ENCODE measurements at regions not wholly inside any gene's neighbourhood (a gene's known extent, or its start where the extent isn't known, plus 50 kb on each side); places are given as distances from the start of the nearest gene placed in this dataset.

DNA sequence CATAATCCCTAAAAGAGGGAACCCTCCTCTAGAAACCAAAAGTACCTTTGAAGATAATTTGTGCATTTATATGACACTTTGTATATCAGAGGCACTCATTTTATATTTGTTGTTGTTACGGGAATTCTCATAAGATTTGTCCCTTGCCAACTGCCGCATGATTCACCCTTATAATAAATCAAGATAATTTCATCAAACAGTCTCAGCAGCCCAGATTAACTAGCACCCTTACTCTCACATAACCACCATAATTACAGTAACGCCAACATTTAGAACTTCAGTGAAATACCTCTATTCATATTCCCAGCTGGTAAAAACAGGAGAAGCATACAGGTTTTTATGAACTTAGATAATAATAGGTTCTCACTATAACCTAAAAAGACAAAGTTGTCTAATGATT, 271.9 kb downstream of the LRRC3B start:
- POLR2A ChIA-PET, result no interaction called here
- WGBS (ENCODE audit: low lambda C conversion rate), result 4% methylated on average over 3 of the region's 3 CpGs

More for the DNA sequence above, 271.9 kb downstream of the LRRC3B start:
- intact Hi-C loops (cut with micrococcal nuclease; ENCODE audit: unreplicated experiment) (no loop called here), in situ Hi-C loops (cut with HindIII; ENCODE audit: extremely low pct_ligation_motif_present, low pct_unique_long_range_greater_than_20kb) (no loop called here)
- Histone ChIP-seq H3K9ac (ENCODE audit: insufficient read depth, low read depth, low read length) (no peak overlapping the region), H3K4me1 (ENCODE audit: insufficient read depth, low read length) (no peaks in the 10 kb centered on the region), H3K27me3 (ENCODE audit: control insufficient read depth in 1 of 2, insufficient read depth in 2 of 2, low read length in 2 of 2) (no peaks in the 10 kb centered on the region), H3K79me2 (ENCODE audit: insufficient read depth, low read length) (no peaks in the 10 kb centered on the region), H3K9me3 (ENCODE audit: low read length) (no peaks in the 10 kb centered on the region), H4K20me1 (ENCODE audit: insufficient read depth, low read length) (no peaks in the 10 kb centered on the region), H2AFZ (ENCODE audit: low read length) (no peak overlapping the region), H3K4me2 (ENCODE audit: low read depth, low read length) (no peak overlapping the region), H3K36me3 (replicated peaks in 1 of 2; ENCODE audit: control insufficient read depth in 1 of 2, insufficient read depth in 2 of 2, low read length in 2 of 2) (no peaks in the 10 kb centered on the region), H3K27ac (ENCODE audit: extremely low read length, insufficient read depth, low read length) (no peak overlapping the region), H3K4me3 (replicated peaks in 1 of 3; ENCODE audit: insufficient read depth in 1 of 3, low read depth in 2 of 3, low read length in 3 of 3) (no peak overlapping the region)
- CTCF ChIA-PET (ENCODE audit: low intra/inter-chr PET ratio, low total read pairs), result no interaction called here
- FAIRE-seq, result no peak
- no TSS peak for BruUV-seq (replicated peaks)
- TF ChIP-seq, protein P1, sequence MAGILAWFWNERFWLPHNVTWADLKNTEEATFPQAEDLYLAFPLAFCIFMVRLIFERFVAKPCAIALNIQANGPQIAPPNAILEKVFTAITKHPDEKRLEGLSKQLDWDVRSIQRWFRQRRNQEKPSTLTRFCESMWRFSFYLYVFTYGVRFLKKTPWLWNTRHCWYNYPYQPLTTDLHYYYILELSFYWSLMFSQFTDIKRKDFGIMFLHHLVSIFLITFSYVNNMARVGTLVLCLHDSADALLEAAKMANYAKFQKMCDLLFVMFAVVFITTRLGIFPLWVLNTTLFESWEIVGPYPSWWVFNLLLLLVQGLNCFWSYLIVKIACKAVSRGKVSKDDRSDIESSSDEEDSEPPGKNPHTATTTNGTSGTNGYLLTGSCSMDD (CRISPR knock-in tag; IDR thresholded peaks at IDR 0.05), result no peak
- TF ChIP-seq, protein P2, sequence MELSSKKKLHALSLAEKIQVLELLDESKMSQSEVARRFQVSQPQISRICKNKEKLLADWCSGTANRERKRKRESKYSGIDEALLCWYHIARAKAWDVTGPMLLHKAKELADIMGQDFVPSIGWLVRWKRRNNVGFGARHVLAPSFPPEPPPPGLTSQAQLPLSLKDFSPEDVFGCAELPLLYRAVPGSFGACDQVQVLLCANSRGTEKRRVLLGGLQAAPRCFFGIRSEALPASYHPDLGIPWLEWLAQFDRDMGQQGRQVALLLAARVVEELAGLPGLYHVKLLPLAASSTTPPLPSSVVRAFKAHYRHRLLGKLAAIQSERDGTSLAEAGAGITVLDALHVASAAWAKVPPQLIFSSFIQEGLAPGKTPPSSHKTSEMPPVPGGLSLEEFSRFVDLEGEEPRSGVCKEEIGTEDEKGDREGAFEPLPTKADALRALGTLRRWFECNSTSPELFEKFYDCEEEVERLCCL (CRISPR knock-in tag; IDR thresholded peaks at IDR 0.05; ENCODE audit: borderline replicate concordance), result no peak
- TF ChIP-seq CCAR2 (optimal IDR thresholded peaks at IDR 0.05; ENCODE audit: low read depth, low read length) (no peak), NRL (CRISPR knock-in tag; IDR thresholded peaks at IDR 0.05; ENCODE audit: borderline replicate concordance) (no peak), ZNF703 (CRISPR knock-in tag; IDR thresholded peaks at IDR 0.05; ENCODE audit: borderline replicate concordance) (no peak), NR1H2 (CRISPR knock-in tag; IDR thresholded peaks at IDR 0.05; ENCODE audit: borderline replicate concordance, low read depth) (no peak), ZNF75D (CRISPR knock-in tag; IDR thresholded peaks at IDR 0.05; ENCODE audit: borderline replicate concordance) (no peak), ZNF543 (CRISPR knock-in tag; IDR thresholded peaks at IDR 0.05) (no peak), SMC3 (IDR thresholded peaks at IDR 0.05; ENCODE audit: low read length) (no peak), RBM39 (IDR thresholded peaks at IDR 0.05; ENCODE audit: low read depth, low read length, poor library complexity, severe bottlenecking) (no peak), ZMYM3 (CRISPR knock-in tag; IDR thresholded peaks at IDR 0.05) (no peak), ZNF839 (CRISPR knock-in tag; IDR thresholded peaks at IDR 0.05; ENCODE audit: borderline replicate concordance) (no peak), ZNF572 (CRISPR knock-in tag; IDR thresholded peaks at IDR 0.05) (no peak)
- TF ChIP-seq, protein P3, sequence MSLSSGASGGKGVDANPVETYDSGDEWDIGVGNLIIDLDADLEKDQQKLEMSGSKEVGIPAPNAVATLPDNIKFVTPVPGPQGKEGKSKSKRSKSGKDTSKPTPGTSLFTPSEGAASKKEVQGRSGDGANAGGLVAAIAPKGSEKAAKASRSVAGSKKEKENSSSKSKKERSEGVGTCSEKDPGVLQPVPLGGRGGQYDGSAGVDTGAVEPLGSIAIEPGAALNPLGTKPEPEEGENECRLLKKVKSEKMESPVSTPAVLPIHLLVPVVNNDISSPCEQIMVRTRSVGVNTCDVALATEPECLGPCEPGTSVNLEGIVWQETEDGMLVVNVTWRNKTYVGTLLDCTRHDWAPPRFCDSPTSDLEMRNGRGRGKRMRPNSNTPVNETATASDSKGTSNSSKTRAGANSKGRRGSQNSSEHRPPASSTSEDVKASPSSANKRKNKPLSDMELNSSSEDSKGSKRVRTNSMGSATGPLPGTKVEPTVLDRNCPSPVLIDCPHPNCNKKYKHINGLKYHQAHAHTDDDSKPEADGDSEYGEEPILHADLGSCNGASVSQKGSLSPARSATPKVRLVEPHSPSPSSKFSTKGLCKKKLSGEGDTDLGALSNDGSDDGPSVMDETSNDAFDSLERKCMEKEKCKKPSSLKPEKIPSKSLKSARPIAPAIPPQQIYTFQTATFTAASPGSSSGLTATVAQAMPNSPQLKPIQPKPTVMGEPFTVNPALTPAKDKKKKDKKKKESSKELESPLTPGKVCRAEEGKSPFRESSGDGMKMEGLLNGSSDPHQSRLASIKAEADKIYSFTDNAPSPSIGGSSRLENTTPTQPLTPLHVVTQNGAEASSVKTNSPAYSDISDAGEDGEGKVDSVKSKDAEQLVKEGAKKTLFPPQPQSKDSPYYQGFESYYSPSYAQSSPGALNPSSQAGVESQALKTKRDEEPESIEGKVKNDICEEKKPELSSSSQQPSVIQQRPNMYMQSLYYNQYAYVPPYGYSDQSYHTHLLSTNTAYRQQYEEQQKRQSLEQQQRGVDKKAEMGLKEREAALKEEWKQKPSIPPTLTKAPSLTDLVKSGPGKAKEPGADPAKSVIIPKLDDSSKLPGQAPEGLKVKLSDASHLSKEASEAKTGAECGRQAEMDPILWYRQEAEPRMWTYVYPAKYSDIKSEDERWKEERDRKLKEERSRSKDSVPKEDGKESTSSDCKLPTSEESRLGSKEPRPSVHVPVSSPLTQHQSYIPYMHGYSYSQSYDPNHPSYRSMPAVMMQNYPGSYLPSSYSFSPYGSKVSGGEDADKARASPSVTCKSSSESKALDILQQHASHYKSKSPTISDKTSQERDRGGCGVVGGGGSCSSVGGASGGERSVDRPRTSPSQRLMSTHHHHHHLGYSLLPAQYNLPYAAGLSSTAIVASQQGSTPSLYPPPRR (CRISPR knock-in tag; IDR thresholded peaks at IDR 0.05; ENCODE audit: borderline replicate concordance), result no peak
- ATAC-seq, result no peak
- no peak for DNase-seq (ENCODE audit: low spot score)

All from HepG2 (cell line).